ENCODE measurements at regions not wholly inside any gene's neighbourhood (a gene's known extent, or its start where the extent isn't known, plus 50 kb on each side); places are given as distances from the start of the nearest gene placed in this dataset.
"Not testable (repeated sequence)": the region's sequence is repeated elsewhere in the genome, so short reads cannot be mapped to it uniquely, and the experiment has no call there.

DNA sequence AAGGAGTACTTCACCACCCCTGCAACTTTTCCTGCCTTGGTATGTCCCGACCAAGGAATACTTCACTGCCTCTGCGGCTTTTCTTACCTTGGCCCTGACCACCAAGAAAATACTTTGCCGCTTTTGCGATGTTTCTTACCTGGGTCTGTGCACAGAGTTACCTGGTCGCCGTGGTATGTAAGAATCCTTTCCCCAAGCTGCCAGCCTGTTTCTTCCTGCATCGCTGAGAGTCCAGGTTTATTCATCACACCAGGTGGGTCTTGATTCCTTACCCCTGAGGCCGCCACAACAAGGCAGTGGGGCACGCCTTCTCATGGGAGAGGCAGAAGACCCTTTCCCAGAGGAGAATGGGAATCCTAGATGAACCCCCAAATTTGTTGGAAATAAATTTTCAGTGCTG lies 511.3 kb downstream of the EDEM1 start:
- TF ChIP-seq, protein P1, sequence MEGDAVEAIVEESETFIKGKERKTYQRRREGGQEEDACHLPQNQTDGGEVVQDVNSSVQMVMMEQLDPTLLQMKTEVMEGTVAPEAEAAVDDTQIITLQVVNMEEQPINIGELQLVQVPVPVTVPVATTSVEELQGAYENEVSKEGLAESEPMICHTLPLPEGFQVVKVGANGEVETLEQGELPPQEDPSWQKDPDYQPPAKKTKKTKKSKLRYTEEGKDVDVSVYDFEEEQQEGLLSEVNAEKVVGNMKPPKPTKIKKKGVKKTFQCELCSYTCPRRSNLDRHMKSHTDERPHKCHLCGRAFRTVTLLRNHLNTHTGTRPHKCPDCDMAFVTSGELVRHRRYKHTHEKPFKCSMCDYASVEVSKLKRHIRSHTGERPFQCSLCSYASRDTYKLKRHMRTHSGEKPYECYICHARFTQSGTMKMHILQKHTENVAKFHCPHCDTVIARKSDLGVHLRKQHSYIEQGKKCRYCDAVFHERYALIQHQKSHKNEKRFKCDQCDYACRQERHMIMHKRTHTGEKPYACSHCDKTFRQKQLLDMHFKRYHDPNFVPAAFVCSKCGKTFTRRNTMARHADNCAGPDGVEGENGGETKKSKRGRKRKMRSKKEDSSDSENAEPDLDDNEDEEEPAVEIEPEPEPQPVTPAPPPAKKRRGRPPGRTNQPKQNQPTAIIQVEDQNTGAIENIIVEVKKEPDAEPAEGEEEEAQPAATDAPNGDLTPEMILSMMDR (conservative IDR thresholded peaks at IDR 0.05) = no peak
- no peak for TF ChIP-seq ZFX (IDR thresholded peaks at IDR 0.05)
- H3K27ac ChIP-seq = no peak overlapping the region

DNA sequence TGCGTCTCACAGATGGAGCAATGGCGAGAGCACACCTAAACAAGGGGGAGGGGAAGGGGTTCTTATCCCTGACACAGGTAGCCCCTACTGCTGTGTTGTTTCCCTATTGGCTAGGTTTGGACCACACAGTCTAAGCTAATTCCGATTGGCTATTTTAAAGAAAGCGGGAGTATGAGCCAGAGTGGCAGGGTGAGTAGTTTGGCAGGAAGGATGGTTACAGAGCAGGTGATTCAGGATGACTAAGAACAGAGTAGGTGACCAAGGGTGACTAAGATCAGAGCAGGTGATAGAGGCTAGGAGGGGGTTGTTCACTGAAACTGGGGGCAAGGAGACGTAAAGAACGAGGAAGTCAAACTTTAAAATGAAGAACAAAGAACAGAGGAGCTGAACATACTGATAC lies 511.8 kb downstream of the EDEM1 start:
- H3K27ac ChIP-seq = no peak overlapping the region
- TF ChIP-seq, protein P1 (conservative IDR thresholded peaks at IDR 0.05) = no peak
- TF ChIP-seq ZFX (IDR thresholded peaks at IDR 0.05) = no peak

DNA sequence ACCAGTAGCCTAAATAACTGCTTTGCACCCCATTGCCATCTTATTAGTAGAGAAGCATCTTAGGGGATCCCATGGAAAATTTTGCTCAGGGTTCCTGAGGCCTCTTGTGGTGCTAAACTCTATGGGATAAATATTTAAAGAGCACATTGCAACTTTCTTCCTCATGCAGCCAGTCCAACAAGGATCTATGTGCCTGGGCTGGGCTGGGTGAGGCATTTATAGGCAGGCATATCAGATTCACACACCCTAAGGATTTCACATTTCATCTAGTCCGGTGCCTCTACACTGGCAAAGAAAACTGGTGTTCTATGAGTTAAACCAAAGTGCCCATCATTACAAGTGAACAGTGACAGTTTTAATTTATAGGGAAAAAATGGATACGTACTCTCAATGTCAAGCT lies 512.3 kb downstream of the EDEM1 start:
- no peak for TF ChIP-seq ZFX (IDR thresholded peaks at IDR 0.05)
- TF ChIP-seq, protein P1 (conservative IDR thresholded peaks at IDR 0.05) = no peak
- no peak overlapping the region for H3K27ac ChIP-seq

DNA sequence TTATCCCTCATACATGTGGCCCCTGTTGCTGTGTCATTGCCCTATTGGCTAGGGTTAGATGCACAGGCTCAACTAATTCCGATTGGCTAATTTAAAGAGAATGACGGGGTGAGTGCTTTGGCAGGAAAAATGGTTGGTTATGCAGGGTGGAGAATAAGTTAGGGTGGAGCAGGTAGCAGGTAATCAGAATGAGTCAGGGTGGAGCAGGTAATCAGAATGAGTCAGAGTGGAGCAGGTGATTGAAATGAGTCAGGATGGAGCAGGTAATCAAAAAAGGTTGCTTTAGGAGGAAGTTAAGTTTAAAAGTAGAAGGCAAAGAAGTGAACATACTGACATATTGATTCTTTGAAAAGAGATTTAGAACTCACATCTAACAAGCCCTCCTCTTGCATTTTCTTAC lies 513.5 kb downstream of the EDEM1 start:
- not testable (repeated sequence) for H3K27ac ChIP-seq

DNA sequence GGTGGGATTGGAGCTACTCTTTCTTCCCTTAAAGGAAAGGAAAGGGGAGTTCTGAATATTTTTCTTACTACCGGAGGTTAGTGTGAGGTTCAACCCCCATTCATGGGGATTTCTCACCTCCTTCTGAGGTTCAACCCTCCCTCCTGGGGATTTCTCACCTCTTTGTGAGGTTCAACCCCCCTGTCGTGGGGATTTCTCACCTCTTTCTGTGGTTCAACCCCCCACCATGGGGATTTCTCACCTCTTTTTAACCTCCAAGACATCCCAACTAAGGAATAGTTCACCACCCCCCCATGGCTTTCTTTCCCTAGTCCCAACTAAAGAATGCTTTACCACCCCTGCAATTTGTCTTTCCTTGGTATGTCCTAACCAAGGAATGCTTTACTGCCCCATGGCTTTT lies 520.3 kb downstream of the EDEM1 start:
- no peak overlapping the region for H3K27ac ChIP-seq
- TF ChIP-seq, protein P1 (conservative IDR thresholded peaks at IDR 0.05) = no peak
- TF ChIP-seq ZFX (IDR thresholded peaks at IDR 0.05) = no peak

DNA sequence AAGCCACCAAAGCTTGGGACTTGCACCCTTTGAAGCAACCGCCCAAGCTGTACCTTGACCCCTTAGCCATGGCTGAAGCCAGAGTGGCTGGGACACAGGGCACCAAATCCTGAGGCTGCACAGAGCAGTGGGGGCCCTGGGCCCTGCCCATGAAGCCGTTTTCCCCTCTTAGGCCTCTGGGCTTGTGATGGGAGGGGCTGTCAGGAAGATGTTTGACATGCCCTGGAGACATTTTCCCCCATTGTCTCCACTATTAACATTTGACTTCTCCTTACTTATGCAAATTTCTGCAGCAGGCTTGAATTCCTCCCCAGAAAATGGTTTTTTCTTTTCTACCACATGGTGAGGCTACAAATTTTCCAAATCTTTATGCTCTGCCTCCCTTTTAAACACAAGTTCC lies 522.2 kb downstream of the EDEM1 start:
- H3K27ac ChIP-seq = no peak overlapping the region
- no peak for TF ChIP-seq ZFX (IDR thresholded peaks at IDR 0.05)
- TF ChIP-seq, protein P1 (conservative IDR thresholded peaks at IDR 0.05) = no peak

DNA sequence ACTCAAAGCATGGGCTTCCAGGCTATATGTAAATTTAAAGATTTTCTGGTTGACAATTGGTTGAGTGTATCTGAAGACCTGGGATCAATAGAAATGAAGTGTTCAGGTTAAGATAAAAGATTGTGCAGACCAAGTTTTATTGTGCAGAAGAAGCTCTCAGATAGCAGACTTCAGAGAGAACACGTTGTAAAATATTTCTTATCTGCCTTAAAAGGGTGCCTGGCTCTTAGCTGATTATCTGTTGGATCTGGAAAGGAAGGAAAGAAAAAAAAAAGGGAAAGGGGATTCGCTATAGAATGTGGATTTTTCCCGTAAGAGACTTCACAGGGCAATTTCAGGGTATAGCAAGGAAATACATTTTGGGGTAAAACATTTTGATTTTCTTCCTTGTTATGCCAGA lies 523.2 kb downstream of the EDEM1 start:
- no peak overlapping the region for H3K27ac ChIP-seq
- TF ChIP-seq, protein P1 (conservative IDR thresholded peaks at IDR 0.05) = no peak
- TF ChIP-seq ZFX (IDR thresholded peaks at IDR 0.05) = no peak

DNA sequence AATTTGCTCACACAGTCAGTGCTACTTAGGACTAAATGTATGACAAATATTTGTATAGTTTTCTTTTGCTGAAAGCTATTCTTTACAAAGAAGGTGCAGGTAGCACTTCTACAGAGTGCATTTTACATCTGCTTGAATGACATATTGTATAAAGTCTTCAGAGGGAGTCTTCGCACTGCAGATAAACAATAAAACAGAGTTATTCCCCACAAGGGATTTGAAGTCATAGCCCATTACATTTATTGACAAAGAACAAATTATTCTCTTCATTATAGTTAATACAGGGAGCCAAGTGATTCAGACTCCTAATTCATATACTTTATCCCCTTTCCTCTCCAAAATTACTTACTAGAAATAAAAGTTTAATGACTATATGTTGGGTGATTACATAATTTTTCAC lies 529.7 kb downstream of the EDEM1 start:
- no peak overlapping the region for H3K27ac ChIP-seq
- no peak for TF ChIP-seq ZFX (IDR thresholded peaks at IDR 0.05)
- TF ChIP-seq, protein P1 (conservative IDR thresholded peaks at IDR 0.05) = no peak

DNA sequence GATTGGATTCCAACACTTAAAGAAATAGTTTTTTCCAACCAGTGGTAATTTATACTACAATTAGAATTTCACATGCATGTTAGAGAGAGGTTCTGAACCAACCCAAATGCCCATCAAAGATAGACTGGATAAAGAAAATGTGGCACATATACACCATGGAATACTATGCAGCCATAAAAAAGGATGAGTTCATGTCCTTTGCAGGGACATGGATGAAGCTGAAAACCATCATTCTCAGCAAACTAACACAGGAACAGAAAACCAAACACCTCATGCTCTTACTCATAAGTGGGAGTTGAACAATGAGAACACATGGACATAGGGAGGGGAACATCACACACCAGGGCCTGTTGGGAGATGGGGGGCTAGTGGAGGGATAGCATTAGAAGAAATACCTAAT lies 532.2 kb downstream of the EDEM1 start:
- not testable (repeated sequence) for H3K27ac ChIP-seq
